PC-9 (cell line): ENCODE measurements at regions not wholly inside any gene's neighbourhood (a gene's known extent, or its start where the extent isn't known, plus 50 kb on each side); places are given as distances from the start of the nearest gene placed in this dataset.

Experiments
- CTCF ChIP-seq: fragments of 200-600 bp; sonication (generic); conservative IDR thresholded peaks from 2 replicates; pipeline ENCODE4 v1.6.1; 2017; ENCODE audit warnings: mixed run types, antibody characterized with exemption, mild to moderate bottlenecking, moderate library complexity
- EZH2 ChIP-seq: fragments of 200-600 bp; sonication (generic); IDR thresholded peaks from 2 replicates; pipeline ENCODE4 v1.8.0; 2017; ENCODE audit warnings: antibody characterized with exemption, low read depth

GRCh38 chr2:15769676-15770547 is 170.4 kb upstream of the MYCN start:
- no peak for TF ChIP-seq CTCF
- TF ChIP-seq EZH2: no peak
